ENCODE measurements at regions not wholly inside any gene's neighbourhood (a gene's known extent, or its start where the extent isn't known, plus 50 kb on each side); places are given as distances from the start of the nearest gene placed in this dataset.
"Not testable (repeated sequence)": the region's sequence is repeated elsewhere in the genome, so short reads cannot be mapped to it uniquely, and the experiment has no call there.

GRCh38 chr2:153299809-153300208 lies 178.8 kb downstream of the RPRM start:
- DNase-seq = no peak

- no peak for DNase-seq
Measured at GRCh38 chr2:153299217-153299616, 179.3 kb downstream of the RPRM start.

- no peak for DNase-seq
Measured at GRCh38 chr2:153294199-153294786, 184.3 kb downstream of the RPRM start.

GRCh38 chr2:153291718-153292117 lies 186.8 kb downstream of the RPRM start:
- no peak for DNase-seq

GRCh38 chr2:153287109-153287801 lies 191.3 kb downstream of the RPRM start:
- DNase-seq = no peak

GRCh38 chr2:153268941-153269461 lies 209.6 kb downstream of the RPRM start:
- DNase-seq = no peak

- not testable (repeated sequence) for DNase-seq
Measured at GRCh38 chr2:153256876-153257275, 221.7 kb downstream of the RPRM start.

GRCh38 chr2:153246636-153247035 lies 231.9 kb downstream of the RPRM start:
- DNase-seq = not testable (repeated sequence)

GRCh38 chr2:153235516-153235915 lies 243.0 kb downstream of the RPRM start:
- DNase-seq = no peak

- no peak for DNase-seq
Measured at GRCh38 chr2:153232464-153232863, 246.1 kb downstream of the RPRM start.

- DNase-seq = no peak
Measured at GRCh38 chr2:153230977-153231376, 247.6 kb downstream of the RPRM start.

GRCh38 chr2:153228904-153229303 lies 249.7 kb downstream of the RPRM start:
- DNase-seq = no peak

GRCh38 chr2:153227981-153228380 lies 250.6 kb downstream of the RPRM start:
- DNase-seq = no peak

GRCh38 chr2:153222231-153223165 lies 256.1 kb downstream of the RPRM start:
- DNase-seq = no peak

- no peak for DNase-seq
Measured at GRCh38 chr2:153221506-153221905, 257.1 kb downstream of the RPRM start.

GRCh38 chr2:153221087-153221486 lies 257.5 kb downstream of the RPRM start:
- no peak for DNase-seq

- DNase-seq = no peak
Measured at GRCh38 chr2:153218851-153219250, 259.7 kb downstream of the RPRM start.

- no peak for DNase-seq
Measured at GRCh38 chr2:153214337-153214736, 264.2 kb downstream of the RPRM start.

GRCh38 chr2:153213022-153213421 lies 265.5 kb downstream of the RPRM start:
- no peak for DNase-seq

GRCh38 chr2:153197402-153198386 lies 280.9 kb downstream of the RPRM start:
- no peak for DNase-seq

- no peak for DNase-seq
Measured at GRCh38 chr2:153196378-153197058, 282.0 kb downstream of the RPRM start.
